Tibial nerve (tissue), 4 donors: ENCODE measurements at regions not wholly inside any gene's neighbourhood (a gene's known extent, or its start where the extent isn't known, plus 50 kb on each side); places are given as distances from the start of the nearest gene placed in this dataset.

Source experiments
- DNase-seq, 2 donors: peaks; one replicate each; pipeline ENCODE4 v3.0.0-alpha.2; 2019; ENCODE audit warnings: low spot score in 2 of 2
- H3K27ac ChIP-seq, 4 donors: fragments of 200-600 bp; sonication (generic) in 3 of 4; one replicate each; pipeline ENCODE4 v1.5.1; 2017 to 2019; ENCODE audit warnings: mild to moderate bottlenecking in 1 of 4
- H3K27me3 ChIP-seq, 2 donors: fragments of 200-600 bp; sonication (generic) in 1 of 2; one replicate each; pipeline versions ENCODE4 v1.5.1 to v1.6.0; 2017 to 2019
- H3K36me3 ChIP-seq, 3 donors: fragments of 200-600 bp; sonication (generic); one replicate each; pipeline ENCODE4 v1.5.1; 2018 to 2019
- H3K4me1 ChIP-seq, 4 donors: fragments of 200-600 bp; sonication (generic) in 3 of 4; one replicate each; pipeline ENCODE4 v1.5.1; 2017 to 2019
- H3K4me3 ChIP-seq, 4 donors: fragments of 200-600 bp; sonication (generic) in 3 of 4; one replicate each; pipeline ENCODE4 v1.5.1; 2017 to 2019; ENCODE audit warnings: mild to moderate bottlenecking in 1 of 4, moderate library complexity in 1 of 4
- H3K9me3 ChIP-seq, 4 donors: fragments of 200-600 bp; sonication (generic) in 3 of 4; one replicate each; pipeline ENCODE4 v1.5.1; 2017 to 2019
- EP300 ChIP-seq, 2 donors: sonication (generic); formaldehyde crosslinking; IDR thresholded peaks; one replicate each; pipeline ENCODE4 v1.6.1; 2017; ENCODE audit warnings: antibody characterized with exemption in 2 of 2, mild to moderate bottlenecking in 1 of 2
- POLR2A ChIP-seq, 2 donors: fragments of 450-650 bp; IDR thresholded peaks; one replicate each; pipeline ENCODE4 v1.6.1; 2017; ENCODE audit warnings: antibody characterized with exemption in 2 of 2, mild to moderate bottlenecking in 2 of 2, moderate library complexity in 2 of 2
- WGBS, 2 donors: methylation state at CpG; one replicate each; pipeline ENCODE4 v1.1.5; 2018; 5-methylcytosine and 5-hydroxymethylcytosine counted together
- TF ChIP-seq, protein P1 (sequence below), 5 experiments: fragments of 200-600 bp in 3 of 5; fragments of 450-650 bp in 2 of 5; sonication (generic) in 3 of 5; IDR thresholded peaks; one replicate each; pipeline ENCODE4 v1.5.1; 2016 to 2019; ENCODE audit warnings: antibody characterized with exemption in 5 of 5, mild to moderate bottlenecking in 3 of 5, moderate library complexity in 2 of 5

DNA sequence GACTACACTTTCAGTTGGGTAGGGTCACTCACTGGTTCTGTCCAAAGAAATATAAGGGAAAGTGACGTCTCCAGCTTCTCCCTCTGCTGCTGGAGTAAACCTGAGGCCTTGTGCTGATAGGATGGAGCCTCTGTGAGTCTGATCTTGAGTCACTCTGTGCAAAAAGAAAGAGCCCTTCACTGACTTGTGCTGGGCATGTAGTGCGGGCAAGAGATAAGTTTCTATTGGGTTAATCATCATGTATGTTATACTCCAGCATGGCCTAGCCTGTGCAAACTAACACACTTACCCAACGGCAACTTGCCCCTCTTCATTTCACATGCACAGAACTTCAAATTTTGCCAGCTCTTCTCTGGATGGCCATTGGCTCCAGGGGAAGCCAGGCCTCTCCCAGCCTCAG, 118.5 kb upstream of the LMO4 start:
- no peak for DNase-seq
- no peaks in the 10 kb centered on the region for H3K27me3 ChIP-seq
- H3K4me3 ChIP-seq: no peak overlapping the region
- TF ChIP-seq, protein P1, sequence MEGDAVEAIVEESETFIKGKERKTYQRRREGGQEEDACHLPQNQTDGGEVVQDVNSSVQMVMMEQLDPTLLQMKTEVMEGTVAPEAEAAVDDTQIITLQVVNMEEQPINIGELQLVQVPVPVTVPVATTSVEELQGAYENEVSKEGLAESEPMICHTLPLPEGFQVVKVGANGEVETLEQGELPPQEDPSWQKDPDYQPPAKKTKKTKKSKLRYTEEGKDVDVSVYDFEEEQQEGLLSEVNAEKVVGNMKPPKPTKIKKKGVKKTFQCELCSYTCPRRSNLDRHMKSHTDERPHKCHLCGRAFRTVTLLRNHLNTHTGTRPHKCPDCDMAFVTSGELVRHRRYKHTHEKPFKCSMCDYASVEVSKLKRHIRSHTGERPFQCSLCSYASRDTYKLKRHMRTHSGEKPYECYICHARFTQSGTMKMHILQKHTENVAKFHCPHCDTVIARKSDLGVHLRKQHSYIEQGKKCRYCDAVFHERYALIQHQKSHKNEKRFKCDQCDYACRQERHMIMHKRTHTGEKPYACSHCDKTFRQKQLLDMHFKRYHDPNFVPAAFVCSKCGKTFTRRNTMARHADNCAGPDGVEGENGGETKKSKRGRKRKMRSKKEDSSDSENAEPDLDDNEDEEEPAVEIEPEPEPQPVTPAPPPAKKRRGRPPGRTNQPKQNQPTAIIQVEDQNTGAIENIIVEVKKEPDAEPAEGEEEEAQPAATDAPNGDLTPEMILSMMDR (IDR thresholded peaks at IDR 0.05): no peak
- TF ChIP-seq EP300 (IDR thresholded peaks at IDR 0.05) (no peak), POLR2A (IDR thresholded peaks at IDR 0.05) (no peak)
- H3K36me3 ChIP-seq: no peaks in the 10 kb centered on the region
- peaks cover 0 to 4% (median 0%) of the 10 kb centered on the region in 4 donors for H3K9me3 ChIP-seq
- WGBS, 2 donors: 94 to 96% methylated on average over 3 of the region's 3 CpGs
- no peaks in the 10 kb centered on the region for H3K4me1 ChIP-seq
- H3K27ac ChIP-seq: no peak overlapping the region

DNA sequence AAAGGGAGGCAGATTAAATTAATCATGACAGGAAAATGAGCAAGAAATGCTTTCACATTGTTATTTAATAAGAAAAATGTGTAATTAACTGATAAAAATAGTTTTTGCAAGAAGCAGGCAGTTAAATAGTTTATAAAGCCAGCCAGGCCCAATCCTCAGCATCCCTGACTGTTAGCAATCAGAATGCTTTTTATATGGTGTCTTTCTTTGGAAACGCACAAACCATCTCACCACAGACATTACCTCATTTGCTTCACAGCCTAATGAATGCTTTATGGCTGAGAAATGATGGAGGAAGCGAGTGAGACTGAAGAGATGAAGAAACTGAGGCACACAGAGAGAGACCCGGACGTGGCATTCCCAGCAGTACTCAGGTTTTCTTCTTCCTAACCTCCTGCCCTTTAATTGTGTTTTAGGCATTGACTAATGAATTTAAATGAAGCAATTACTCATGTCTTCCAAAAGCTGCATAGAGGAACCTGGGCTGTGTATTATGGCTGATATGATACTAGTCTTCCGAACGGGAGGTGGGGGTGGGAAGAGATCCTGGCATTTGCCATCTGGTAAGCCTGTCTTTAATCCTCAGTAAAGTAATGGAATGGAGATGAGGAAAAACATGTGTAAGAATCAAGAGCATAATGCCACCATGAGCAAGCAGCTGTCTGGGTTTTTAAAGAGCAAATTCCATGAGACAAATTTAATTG, 116.1 kb upstream of the LMO4 start:
- TF ChIP-seq EP300 (IDR thresholded peaks at IDR 0.05) (no peak), POLR2A (IDR thresholded peaks at IDR 0.05) (no peak)
- TF ChIP-seq, protein P1 (IDR thresholded peaks at IDR 0.05): no peak
- WGBS, 2 donors: 75 to 78% methylated on average over 6 of the region's 6 CpGs
- H3K36me3 ChIP-seq: no peaks in the 10 kb centered on the region

DNA sequence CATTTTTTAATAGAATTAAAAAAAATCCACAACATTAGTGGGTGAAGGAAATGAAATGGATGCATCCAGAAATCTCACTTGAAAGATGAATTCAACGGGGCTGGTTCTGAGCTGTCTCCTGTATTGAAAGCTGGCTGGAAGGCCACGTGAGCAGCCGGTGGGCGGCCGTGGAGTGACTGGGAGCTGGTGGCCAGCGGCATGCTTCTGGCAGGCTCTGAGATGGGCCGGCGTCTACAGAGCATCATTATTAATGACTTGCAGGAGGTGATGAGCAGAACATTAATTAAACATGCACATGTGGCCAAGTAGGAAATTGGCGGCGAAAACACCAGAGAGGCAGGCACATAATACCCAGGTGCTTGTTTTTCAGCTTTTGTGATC, 115.6 kb upstream of the LMO4 start:
- DNase-seq: no peak
- H3K4me3 ChIP-seq: no peak overlapping the region
- 75 to 78% methylated on average over 10 of the region's 10 CpGs for WGBS, 2 donors

More for the DNA sequence above, 116.1 kb upstream of the LMO4 start:
- Histone ChIP-seq H3K27me3 (no peaks in the 10 kb centered on the region), H3K27ac (no peak overlapping the region), H3K4me3 (no peak overlapping the region), H3K4me1 (no peaks in the 10 kb centered on the region), H3K9me3 (peaks cover 0 to 19% (median 2%) of the 10 kb centered on the region in 4 donors)
- DNase-seq: no peak

DNA sequence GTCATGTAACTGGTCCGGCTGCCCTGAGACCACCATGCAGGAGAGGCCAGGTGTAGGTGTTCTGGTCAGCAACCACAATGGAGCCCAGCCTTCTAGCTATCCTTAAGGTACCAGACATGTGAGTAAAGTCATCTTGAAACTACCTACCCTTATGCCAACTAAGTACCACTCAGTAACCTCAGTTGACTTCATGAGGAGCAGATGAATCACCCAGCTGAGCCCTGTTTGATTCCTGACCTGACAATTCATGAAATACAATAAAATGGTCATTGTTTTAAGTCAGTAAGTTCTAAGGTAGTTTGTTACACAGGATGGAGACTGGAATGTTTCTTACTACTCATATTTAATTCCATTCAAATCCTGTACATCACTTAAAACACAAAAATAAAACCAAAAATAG, 113.1 kb upstream of the LMO4 start:
- TF ChIP-seq, protein P1 (IDR thresholded peaks at IDR 0.05): no peak
- no peak for TF ChIP-seq EP300 (IDR thresholded peaks at IDR 0.05)
- Histone ChIP-seq H3K4me3 (no peak overlapping the region), H3K9me3 (peaks cover 0 to 19% (median 2%) of the 10 kb centered on the region in 4 donors), H3K4me1 (no peaks in the 10 kb centered on the region), H3K27me3 (no peaks in the 10 kb centered on the region), H3K36me3 (no peaks in the 10 kb centered on the region), H3K27ac (no peak overlapping the region)
- 100% methylated on average over 1 of the region's 1 CpG for WGBS, 2 donors
- DNase-seq: no peak

More for the DNA sequence above, 115.6 kb upstream of the LMO4 start:
- H3K27me3 ChIP-seq: no peaks in the 10 kb centered on the region
- H3K27ac ChIP-seq: no peak overlapping the region
- no peaks in the 10 kb centered on the region for H3K36me3 ChIP-seq
- H3K9me3 ChIP-seq: peaks cover 0 to 19% (median 2%) of the 10 kb centered on the region in 4 donors
- TF ChIP-seq, protein P1 (IDR thresholded peaks at IDR 0.05): no peak
- TF ChIP-seq EP300 (IDR thresholded peaks at IDR 0.05): no peak
- TF ChIP-seq POLR2A (IDR thresholded peaks at IDR 0.05): no peak
- no peaks in the 10 kb centered on the region for H3K4me1 ChIP-seq

DNA sequence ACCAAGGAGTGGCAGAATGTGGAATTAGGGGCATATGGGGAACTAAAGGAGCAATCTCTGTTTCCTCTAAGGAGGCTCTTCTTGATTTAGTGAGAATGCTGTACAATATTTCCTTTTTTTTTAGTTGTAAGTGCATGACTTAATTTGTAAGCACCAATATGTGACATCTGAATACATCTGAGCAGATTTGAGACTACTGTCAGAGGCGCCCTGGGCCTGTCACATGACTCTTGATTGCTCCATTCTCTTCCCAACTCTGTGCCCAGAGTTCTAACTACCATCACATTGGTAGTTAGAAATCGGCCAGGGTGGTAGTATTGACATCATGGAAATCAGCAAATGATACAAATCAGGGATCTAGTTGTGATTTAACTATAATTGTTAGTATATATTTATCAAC, 110.1 kb upstream of the LMO4 start:
- TF ChIP-seq, protein P1 (IDR thresholded peaks at IDR 0.05): no peak
- TF ChIP-seq POLR2A (IDR thresholded peaks at IDR 0.05) (no peak), EP300 (IDR thresholded peaks at IDR 0.05) (no peak)
- peaks cover 0 to 19% (median 2%) of the 10 kb centered on the region in 4 donors for H3K9me3 ChIP-seq
- no peaks in the 10 kb centered on the region for H3K4me1 ChIP-seq
- no peaks in the 10 kb centered on the region for H3K27me3 ChIP-seq
- H3K36me3 ChIP-seq: no peaks in the 10 kb centered on the region
- WGBS, 2 donors: 84 to 89% methylated on average over 2 of the region's 2 CpGs
- no peak overlapping the region for H3K27ac ChIP-seq
- no peak for DNase-seq
- H3K4me3 ChIP-seq: no peak overlapping the region
